GM12891 (cell line): ENCODE measurements at regions not wholly inside any gene's neighbourhood (a gene's known extent, or its start where the extent isn't known, plus 50 kb on each side); places are given as distances from the start of the nearest gene placed in this dataset.

ENCODE experiments used
- PAX5 ChIP-seq: IDR thresholded peaks from 2 replicates; pipeline ENCODE4 v1.6.1; 2011; ENCODE audit warnings: low read length, moderate library complexity, mild to moderate bottlenecking; ENCODE audit not compliant: insufficient read depth, severe bottlenecking
- POLR2A ChIP-seq: IDR thresholded peaks from 2 replicates; pipeline ENCODE4 v1.6.1; 2011; ENCODE audit warnings: low read depth, low read length, control low read depth
- POLR2AphosphoS5 ChIP-seq: IDR thresholded peaks from 2 replicates; pipeline ENCODE4 v1.6.1; 2011; ENCODE audit warnings: low read depth, low read length, control low read depth
- POU2F2 ChIP-seq: IDR thresholded peaks from 2 replicates; pipeline ENCODE4 v1.6.1; 2011; ENCODE audit warnings: low read depth, mild to moderate bottlenecking, control low read depth, low read length, moderate library complexity
- SPI1 ChIP-seq: IDR thresholded peaks from 2 replicates; pipeline ENCODE4 v1.6.1; 2011; ENCODE audit warnings: low read depth, low read length, control low read depth
- TAF1 ChIP-seq: IDR thresholded peaks from 2 replicates; pipeline ENCODE4 v1.6.1; 2011; ENCODE audit warnings: low read depth, low read length, control low read depth

DNA sequence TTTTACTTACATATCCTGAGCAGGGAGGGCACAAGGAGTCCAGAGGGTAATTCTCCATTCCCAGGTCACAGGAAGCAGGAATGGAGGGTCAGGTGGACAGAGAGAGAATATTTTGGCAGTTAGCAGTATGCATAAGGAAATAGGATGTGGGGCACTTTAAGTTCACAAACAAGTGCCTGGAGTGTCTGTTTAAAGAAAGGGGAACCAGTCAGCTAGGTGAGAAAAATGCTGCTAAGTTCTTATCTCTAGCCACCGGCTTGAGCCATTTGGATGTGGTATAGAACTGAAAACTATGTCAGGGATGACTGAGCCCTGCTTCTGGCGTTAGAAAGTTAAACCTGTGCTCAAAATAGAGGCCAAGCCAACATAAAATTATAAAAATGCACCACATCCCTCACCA lies 739.7 kb upstream of the NCAM2 start:
- TF ChIP-seq POLR2A = no peak
- TF ChIP-seq POLR2AphosphoS5 = no peak
- TF ChIP-seq TAF1 = no peak
- no peak for TF ChIP-seq PAX5
- TF ChIP-seq SPI1 = no peak
- no peak for TF ChIP-seq POU2F2
